ENCODE measurements at regions not wholly inside any gene's neighbourhood (a gene's known extent, or its start where the extent isn't known, plus 50 kb on each side); places are given as distances from the start of the nearest gene placed in this dataset.
"Not testable (repeated sequence)": the region's sequence is repeated elsewhere in the genome, so short reads cannot be mapped to it uniquely, and the experiment has no call there.

DNA sequence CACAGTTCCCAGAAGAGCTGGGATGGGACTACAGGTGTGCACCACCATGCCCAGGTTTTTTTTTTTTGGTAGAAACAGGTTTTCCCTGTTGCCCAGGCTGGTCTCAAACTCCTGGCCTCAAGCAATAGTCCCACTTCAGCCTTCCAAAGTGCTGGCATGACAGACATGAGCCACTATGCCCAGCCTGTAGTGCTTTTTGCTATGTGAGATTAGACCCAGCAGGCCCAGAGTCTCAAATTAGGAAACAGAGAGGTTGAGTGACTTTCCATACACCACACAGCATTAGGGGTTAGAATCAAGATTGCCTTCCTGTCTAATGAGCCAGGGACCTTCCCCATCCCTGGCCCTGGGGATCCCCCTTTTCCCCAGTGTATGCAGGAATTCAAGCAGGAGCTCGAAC is 90.8 kb upstream of the KCTD7 start:
- H3K27ac ChIP-seq, result no peak overlapping the region
- H3K36me3 ChIP-seq (ENCODE audit: insufficient read depth, low read length), result no peaks in the 10 kb centered on the region
- no peak overlapping the region for H3K9ac ChIP-seq (ENCODE audit: insufficient read length)
- H3K4me3 ChIP-seq, result no peak overlapping the region
- no peak for DNase-seq (ENCODE audit: low read depth, low spot score)
- TF ChIP-seq FOXP2 (optimal IDR thresholded peaks at IDR 0.05; ENCODE audit: control extremely low read depth, extremely low read length, insufficient read depth) (no peak), EZH2 (IDR thresholded peaks at IDR 0.05) (no peak), POLR2AphosphoS5 (IDR thresholded peaks at IDR 0.05; ENCODE audit: borderline replicate concordance, low read depth, low read length) (no peak)
- H3K9me3 ChIP-seq (ENCODE audit: low read depth, low read length), result no peaks in the 10 kb centered on the region

GRCh38 chr7:66539264-66539623 is 89.4 kb upstream of the KCTD7 start:
- H3K27ac ChIP-seq, result no peak overlapping the region
- no peaks in the 10 kb centered on the region for H3K36me3 ChIP-seq (ENCODE audit: insufficient read depth, low read length)
- TF ChIP-seq FOXP2 (optimal IDR thresholded peaks at IDR 0.05; ENCODE audit: control extremely low read depth, extremely low read length, insufficient read depth), result no peak
- no peak for TF ChIP-seq EZH2 (IDR thresholded peaks at IDR 0.05)
- TF ChIP-seq POLR2AphosphoS5 (IDR thresholded peaks at IDR 0.05; ENCODE audit: borderline replicate concordance, low read depth, low read length), result no peak
- H3K9me3 ChIP-seq (ENCODE audit: low read depth, low read length), result no peaks in the 10 kb centered on the region
- no peak overlapping the region for H3K9ac ChIP-seq (ENCODE audit: insufficient read length)
- DNase-seq (ENCODE audit: low read depth, low spot score), result no peak
- H3K4me3 ChIP-seq, result no peak overlapping the region

GRCh38 chr7:66539902-66540375 is 88.7 kb upstream of the KCTD7 start:
- no peak overlapping the region for H3K9ac ChIP-seq (ENCODE audit: insufficient read length)
- H3K27ac ChIP-seq, result no peak overlapping the region
- no peaks in the 10 kb centered on the region for H3K36me3 ChIP-seq (ENCODE audit: insufficient read depth, low read length)
- H3K4me3 ChIP-seq, result no peak overlapping the region
- no peaks in the 10 kb centered on the region for H3K9me3 ChIP-seq (ENCODE audit: low read depth, low read length)
- no peak for TF ChIP-seq FOXP2 (optimal IDR thresholded peaks at IDR 0.05; ENCODE audit: control extremely low read depth, extremely low read length, insufficient read depth)
- no peak for TF ChIP-seq EZH2 (IDR thresholded peaks at IDR 0.05)
- TF ChIP-seq POLR2AphosphoS5 (IDR thresholded peaks at IDR 0.05; ENCODE audit: borderline replicate concordance, low read depth, low read length), result no peak
- no peak for DNase-seq (ENCODE audit: low read depth, low spot score)

- Histone ChIP-seq H3K9me3 (ENCODE audit: low read depth, low read length) (no peaks in the 10 kb centered on the region), H3K36me3 (ENCODE audit: insufficient read depth, low read length) (peaks cover 7% of the 10 kb centered on the region; the same call in 1 of the 2 replicates), H3K4me3 (no peak overlapping the region), H3K9ac (ENCODE audit: insufficient read length) (no peak overlapping the region), H3K27ac (no peak overlapping the region)
- DNase-seq (ENCODE audit: low read depth, low spot score), result no peak
- TF ChIP-seq POLR2AphosphoS5 (IDR thresholded peaks at IDR 0.05; ENCODE audit: borderline replicate concordance, low read depth, low read length), result no peak
- TF ChIP-seq FOXP2 (optimal IDR thresholded peaks at IDR 0.05; ENCODE audit: control extremely low read depth, extremely low read length, insufficient read depth), result no peak
- no peak for TF ChIP-seq EZH2 (IDR thresholded peaks at IDR 0.05)
These were observed 86.6 kb upstream of the KCTD7 start for GRCh38 chr7:66542049-66542448.

DNA sequence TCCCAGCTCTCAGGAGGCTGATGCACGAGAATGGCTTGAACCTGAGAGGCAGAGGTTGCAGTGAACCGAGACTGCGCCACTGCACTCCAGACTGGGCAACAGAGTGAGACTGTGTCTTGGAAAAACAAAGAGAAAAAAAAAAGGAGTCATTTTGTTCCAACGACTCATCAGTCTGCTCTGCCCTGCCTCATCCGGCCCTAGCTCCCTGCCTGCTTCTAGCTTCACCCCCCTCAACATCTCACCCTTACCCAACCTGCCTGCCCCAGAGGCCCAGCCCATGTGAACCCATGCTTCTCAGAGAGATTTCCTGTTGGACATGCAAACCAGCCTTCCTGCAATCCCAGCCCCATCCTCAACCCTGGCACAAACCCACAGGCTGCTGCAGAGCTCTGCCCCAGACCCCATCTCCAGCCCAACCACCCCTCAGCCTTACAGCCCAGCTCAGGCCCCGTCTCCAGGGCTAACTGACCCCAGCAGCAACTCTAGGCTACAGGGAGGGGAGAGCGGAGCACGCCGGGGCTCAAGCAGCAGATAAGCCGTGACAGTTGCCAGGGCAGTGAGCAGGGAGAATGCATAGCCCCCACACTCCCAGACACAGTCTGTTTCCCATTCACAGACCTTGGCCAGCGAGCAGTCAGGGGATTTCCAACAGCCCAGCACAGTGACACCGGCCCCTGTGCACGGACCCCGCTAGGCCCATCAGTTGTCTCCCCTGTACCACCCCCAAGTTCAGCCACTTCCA is 86.0 kb upstream of the KCTD7 start:
- Histone ChIP-seq H3K27ac (no peak overlapping the region), H3K36me3 (ENCODE audit: insufficient read depth, low read length) (peaks cover 7% of the 10 kb centered on the region; the same call in 1 of the 2 replicates), H3K9me3 (ENCODE audit: low read depth, low read length) (no peaks in the 10 kb centered on the region), H3K4me3 (no peak overlapping the region), H3K9ac (ENCODE audit: insufficient read length) (no peak overlapping the region)
- TF ChIP-seq POLR2AphosphoS5 (IDR thresholded peaks at IDR 0.05; ENCODE audit: borderline replicate concordance, low read depth, low read length), result no peak
- TF ChIP-seq EZH2 (IDR thresholded peaks at IDR 0.05), result no peak
- no peak for DNase-seq (ENCODE audit: low read depth, low spot score)

DNA sequence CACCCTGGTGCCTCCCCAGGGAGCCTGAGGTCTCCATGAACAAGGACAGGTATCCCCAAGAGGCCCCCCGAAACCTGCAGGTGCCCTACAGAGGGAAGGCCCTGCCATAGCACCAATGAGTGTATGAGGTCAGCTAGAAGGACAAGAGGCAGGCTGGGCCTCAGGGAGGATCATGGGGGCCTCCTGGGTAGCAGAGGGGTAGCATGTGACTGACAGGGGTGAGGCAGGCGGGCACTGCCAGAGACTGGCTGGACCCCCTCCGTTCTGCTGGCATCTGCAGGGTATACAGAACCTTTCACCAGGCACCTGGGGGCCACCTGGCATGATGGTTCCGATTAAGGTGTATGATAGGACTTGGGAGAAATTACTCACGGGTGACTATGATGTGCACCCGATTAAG is 79.2 kb upstream of the KCTD7 start:
- H3K9me3 ChIP-seq (ENCODE audit: low read depth, low read length), result no peaks in the 10 kb centered on the region
- H3K27ac ChIP-seq, result no peak overlapping the region
- no peak for DNase-seq (ENCODE audit: low read depth, low spot score)
- no peak overlapping the region for H3K4me3 ChIP-seq
- H3K9ac ChIP-seq (ENCODE audit: insufficient read length), result no peak overlapping the region
- TF ChIP-seq POLR2AphosphoS5 (IDR thresholded peaks at IDR 0.05; ENCODE audit: borderline replicate concordance, low read depth, low read length), result no peak
- TF ChIP-seq EZH2 (IDR thresholded peaks at IDR 0.05), result no peak
- TF ChIP-seq FOXP2 (optimal IDR thresholded peaks at IDR 0.05; ENCODE audit: control extremely low read depth, extremely low read length, insufficient read depth), result no peak
- peaks cover 34% of the 10 kb centered on the region for H3K36me3 ChIP-seq (ENCODE audit: insufficient read depth, low read length)

GRCh38 chr7:66553001-66553400 is 75.7 kb upstream of the KCTD7 start:
- Histone ChIP-seq H3K4me3 (no peak overlapping the region), H3K9me3 (ENCODE audit: low read depth, low read length) (no peaks in the 10 kb centered on the region), H3K36me3 (ENCODE audit: insufficient read depth, low read length) (peaks cover 34% of the 10 kb centered on the region), H3K27ac (no peak overlapping the region), H3K9ac (ENCODE audit: insufficient read length) (no peak overlapping the region)
- DNase-seq (ENCODE audit: low read depth, low spot score), result no peak
- no peak for TF ChIP-seq FOXP2 (optimal IDR thresholded peaks at IDR 0.05; ENCODE audit: control extremely low read depth, extremely low read length, insufficient read depth)

DNA sequence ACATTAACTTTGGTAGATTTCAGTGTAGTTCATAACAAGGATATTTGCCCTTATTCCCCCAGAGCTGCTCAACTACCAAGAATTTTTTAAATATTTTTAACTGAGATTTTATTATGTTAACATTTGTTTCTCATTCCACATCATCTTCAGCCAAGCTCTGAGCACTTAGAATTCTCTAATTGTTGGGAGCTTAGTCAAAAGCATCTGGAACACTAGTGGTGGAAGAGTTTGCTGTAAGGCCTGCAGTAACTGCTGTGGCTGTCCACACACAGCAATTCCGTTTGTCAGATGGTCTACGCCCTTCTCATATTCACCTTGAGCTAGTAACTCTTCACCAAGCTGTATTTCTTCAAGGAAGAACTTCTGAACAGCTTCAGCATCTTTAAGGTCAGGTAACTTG is 75.0 kb upstream of the KCTD7 start:
- DNase-seq (ENCODE audit: low read depth, low spot score); H3K9me3 ChIP-seq (ENCODE audit: low read depth, low read length); H3K9ac ChIP-seq (ENCODE audit: insufficient read length); H3K27ac ChIP-seq; H3K4me3 ChIP-seq: not testable (repeated sequence)
- H3K36me3 ChIP-seq (ENCODE audit: insufficient read depth, low read length), result peaks cover 32% of the 10 kb centered on the region

DNA sequence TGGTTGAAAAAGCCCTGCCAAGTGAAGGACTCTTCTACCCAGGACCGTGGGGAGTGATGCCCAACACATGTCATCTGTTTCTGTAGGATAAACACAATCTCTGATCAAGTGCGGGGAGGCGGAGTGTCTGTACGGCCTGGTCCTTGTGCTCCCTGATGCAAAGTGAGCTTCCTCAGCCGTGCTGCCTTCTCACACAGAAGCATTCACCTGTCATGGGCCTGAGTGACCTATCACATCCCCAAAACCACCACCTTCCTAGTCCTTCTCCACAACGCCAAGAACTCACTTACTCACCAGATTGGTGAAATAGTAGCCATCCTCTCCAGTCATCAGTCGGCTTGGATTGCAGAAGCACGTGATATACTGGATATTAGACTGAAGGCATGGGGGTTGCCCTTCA is 74.4 kb upstream of the KCTD7 start:
- DNase-seq (ENCODE audit: low read depth, low spot score); H3K4me3 ChIP-seq; H3K27ac ChIP-seq; H3K9ac ChIP-seq (ENCODE audit: insufficient read length); H3K9me3 ChIP-seq (ENCODE audit: low read depth, low read length): not testable (repeated sequence)
- H3K36me3 ChIP-seq (ENCODE audit: insufficient read depth, low read length), result peaks cover 32% of the 10 kb centered on the region

DNA sequence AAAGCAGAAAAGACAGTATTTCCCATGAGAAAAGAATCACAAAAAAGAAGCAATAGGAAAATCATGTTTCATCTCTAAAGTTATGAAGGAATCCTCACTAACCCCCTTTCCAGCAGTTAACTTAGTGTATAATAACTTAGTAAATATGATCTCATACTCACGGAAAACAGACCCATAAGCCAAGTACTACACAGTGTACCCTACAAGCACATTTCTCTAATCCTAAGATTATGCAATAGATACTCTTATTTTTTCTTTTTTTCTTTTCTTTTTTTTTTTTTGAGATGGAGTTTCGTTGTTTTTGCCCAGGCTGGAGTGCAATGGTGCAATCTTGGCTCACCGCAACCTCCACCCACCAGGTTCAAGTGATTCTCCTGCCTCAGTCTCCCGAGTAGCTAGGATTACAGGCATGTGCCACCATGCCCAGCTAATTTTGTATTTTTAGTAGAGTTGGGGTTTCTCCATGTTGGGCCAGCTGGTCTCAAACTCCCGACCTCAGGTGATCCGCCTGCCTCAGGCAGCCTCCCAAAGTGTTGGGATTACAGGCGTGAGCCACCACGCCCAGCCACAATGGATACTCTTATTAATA is 73.7 kb upstream of the KCTD7 start:
- H3K27ac ChIP-seq; H3K4me3 ChIP-seq; H3K9me3 ChIP-seq (ENCODE audit: low read depth, low read length); DNase-seq (ENCODE audit: low read depth, low spot score); H3K9ac ChIP-seq (ENCODE audit: insufficient read length): not testable (repeated sequence)
- peaks cover 32% of the 10 kb centered on the region for H3K36me3 ChIP-seq (ENCODE audit: insufficient read depth, low read length)

Measured in SK-N-MC (cell line).